Ammon's horn (tissue), 1 donor: ENCODE measurements at regions not wholly inside any gene's neighbourhood (a gene's known extent, or its start where the extent isn't known, plus 50 kb on each side); places are given as distances from the start of the nearest gene placed in this dataset.
A peak's percentile ranks its signal among the peaks of the same experiment; 100 is the strongest.

ENCODE experiments used
- DNase-seq: peaks from one replicate; pipeline ENCODE4 v3.0.0-alpha.2; 2016; ENCODE audit warnings: low spot score

DNA sequence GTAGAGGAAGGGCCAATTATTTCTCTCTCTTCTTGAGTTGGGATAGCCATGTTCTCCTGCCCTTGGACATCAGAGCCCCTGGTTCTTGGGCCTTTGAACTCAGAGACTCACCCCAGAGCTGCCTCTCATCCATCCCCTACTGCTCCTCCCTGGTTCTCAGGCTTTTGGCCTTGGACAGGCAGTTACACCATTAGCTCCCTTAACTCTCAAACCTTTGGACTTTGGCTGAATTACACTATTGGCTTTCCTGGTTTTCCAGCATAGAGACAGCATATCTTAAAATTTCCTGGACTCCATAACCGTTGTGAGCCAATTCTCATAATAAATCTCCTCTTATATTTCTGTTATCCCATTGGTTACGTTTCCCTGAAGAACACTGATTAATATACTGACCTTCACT lies 63.7 kb upstream of the CHL1 start:
- DNase-seq: no peak

DNA sequence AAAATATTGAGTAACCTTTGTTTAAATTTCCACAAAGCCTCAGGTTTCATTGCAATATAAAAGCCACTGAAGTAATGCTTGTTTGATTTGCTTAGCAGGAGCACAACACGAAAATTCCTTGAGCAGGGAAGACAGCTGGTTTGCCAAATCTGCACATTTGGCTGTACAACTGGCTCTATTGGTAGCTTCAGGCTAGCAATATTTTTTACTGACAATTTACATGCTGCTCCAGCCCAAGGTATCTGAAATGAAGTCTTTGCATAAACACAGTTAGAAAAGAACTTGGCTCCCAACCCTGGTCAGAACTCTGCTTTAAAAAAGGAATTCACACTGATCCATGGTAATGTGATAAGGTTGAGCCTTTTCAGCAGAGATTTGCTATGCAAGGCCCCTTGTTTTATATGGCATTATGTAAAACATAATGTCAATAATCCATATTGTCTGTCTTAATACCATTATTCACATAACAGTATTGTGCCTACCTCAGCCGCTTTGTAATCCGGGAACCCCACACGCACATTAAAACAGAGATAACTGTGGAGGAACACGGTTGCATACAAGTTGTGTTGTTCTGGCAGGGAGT lies 55.7 kb upstream of the CHL1 start:
- DNase-seq: peak; percentile 14
